ENCODE measurements at regions not wholly inside any gene's neighbourhood (a gene's known extent, or its start where the extent isn't known, plus 50 kb on each side); places are given as distances from the start of the nearest gene placed in this dataset.
"Not testable (repeated sequence)": the region's sequence is repeated elsewhere in the genome, so short reads cannot be mapped to it uniquely, and the experiment has no call there.

- intact Hi-C loops (cut with micrococcal nuclease) = no loop called here
- ChIA-PET POLR2A (no interaction called here), CTCF (no interaction called here)
- Mint-ChIP-seq H3K9me3 (peaks cover 20% of the 10 kb centered on the region), H3K4me3 (no peak overlapping the region), H3K27ac (no peak overlapping the region), H3K36me3 (no peaks in the 10 kb centered on the region), H3K27me3 (no peaks in the 10 kb centered on the region), H3K4me1 (ENCODE audit: low read depth) (no peaks in the 10 kb centered on the region)
- DNase-seq = no peak
Observed at GRCh38 chr3:144900366-144900765, 928.7 kb downstream of the DIPK2A start.

- H3K36me3 Mint-ChIP-seq; DNase-seq; H3K27ac Mint-ChIP-seq; H3K4me1 Mint-ChIP-seq (ENCODE audit: low read depth); intact Hi-C loops (cut with micrococcal nuclease); H3K4me3 Mint-ChIP-seq; POLR2A ChIA-PET; CTCF ChIA-PET; H3K27me3 Mint-ChIP-seq: not testable (repeated sequence)
- peaks cover 38% of the 10 kb centered on the region for H3K9me3 Mint-ChIP-seq
Observed at GRCh38 chr3:144907581-144907980, 936.0 kb downstream of the DIPK2A start.

- peaks cover 14% of the 10 kb centered on the region for H3K9me3 Mint-ChIP-seq
- DNase-seq = no peak
- H3K27me3 Mint-ChIP-seq = no peaks in the 10 kb centered on the region
- no peaks in the 10 kb centered on the region for H3K4me1 Mint-ChIP-seq (ENCODE audit: low read depth)
- no peak overlapping the region for H3K27ac Mint-ChIP-seq
- POLR2A ChIA-PET = no interaction called here
- CTCF ChIA-PET = no interaction called here
- no peaks in the 10 kb centered on the region for H3K36me3 Mint-ChIP-seq
- intact Hi-C loops (cut with micrococcal nuclease) = no loop called here
- H3K4me3 Mint-ChIP-seq = no peak overlapping the region
Observed at GRCh38 chr3:144912968-144913367, 941.3 kb downstream of the DIPK2A start.

GRCh38 chr3:144915202-144915601 is 943.6 kb downstream of the DIPK2A start:
- no peak overlapping the region for H3K27ac Mint-ChIP-seq
- H3K9me3 Mint-ChIP-seq = peaks cover 5% of the 10 kb centered on the region
- no peaks in the 10 kb centered on the region for H3K4me1 Mint-ChIP-seq (ENCODE audit: low read depth)
- H3K36me3 Mint-ChIP-seq = no peaks in the 10 kb centered on the region
- ChIA-PET POLR2A (no interaction called here), CTCF (no interaction called here)
- no peak for DNase-seq
- H3K27me3 Mint-ChIP-seq = no peaks in the 10 kb centered on the region
- intact Hi-C loops (cut with micrococcal nuclease) = no loop called here
- H3K4me3 Mint-ChIP-seq = no peak overlapping the region

- CTCF ChIA-PET = no interaction called here
- Mint-ChIP-seq H3K27me3 (no peaks in the 10 kb centered on the region), H3K9me3 (peaks cover 5% of the 10 kb centered on the region), H3K4me3 (no peak overlapping the region), H3K27ac (no peak overlapping the region), H3K36me3 (no peaks in the 10 kb centered on the region), H3K4me1 (ENCODE audit: low read depth) (no peaks in the 10 kb centered on the region)
- POLR2A ChIA-PET = interaction anchor here (0.6 kb wide), 1 partner anchor 572 kb away, joined by 3 read pairs; no protein-coding TSS in a partner anchor
- intact Hi-C loops (cut with micrococcal nuclease) = no loop called here
- no peak for DNase-seq
Observed at GRCh38 chr3:144921710-144922109, 950.1 kb downstream of the DIPK2A start.

GRCh38 chr3:144923046-144923775 is 951.6 kb downstream of the DIPK2A start:
- no peak for DNase-seq
- H3K4me1 Mint-ChIP-seq (ENCODE audit: low read depth) = no peaks in the 10 kb centered on the region
- intact Hi-C loops (cut with micrococcal nuclease) = no loop called here
- ChIA-PET CTCF (no interaction called here), POLR2A (no interaction called here)
- no peak overlapping the region for H3K27ac Mint-ChIP-seq
- H3K36me3 Mint-ChIP-seq = no peaks in the 10 kb centered on the region
- H3K4me3 Mint-ChIP-seq = no peak overlapping the region
- H3K9me3 Mint-ChIP-seq = peaks cover 5% of the 10 kb centered on the region
- no peaks in the 10 kb centered on the region for H3K27me3 Mint-ChIP-seq

- POLR2A ChIA-PET = no interaction called here
- DNase-seq = no peak
- Mint-ChIP-seq H3K27me3 (no peaks in the 10 kb centered on the region), H3K27ac (no peak overlapping the region), H3K36me3 (no peaks in the 10 kb centered on the region), H3K9me3 (peaks cover 11% of the 10 kb centered on the region), H3K4me3 (no peak overlapping the region), H3K4me1 (ENCODE audit: low read depth) (no peaks in the 10 kb centered on the region)
- CTCF ChIA-PET = no interaction called here
- intact Hi-C loops (cut with micrococcal nuclease) = no loop called here
Observed at GRCh38 chr3:144930431-144930830, 958.8 kb downstream of the DIPK2A start.

- no peak for DNase-seq
- H3K9me3 Mint-ChIP-seq = peaks cover 16% of the 10 kb centered on the region
- no peaks in the 10 kb centered on the region for H3K4me1 Mint-ChIP-seq (ENCODE audit: low read depth)
- H3K36me3 Mint-ChIP-seq = no peaks in the 10 kb centered on the region
- no peak overlapping the region for H3K4me3 Mint-ChIP-seq
- H3K27ac Mint-ChIP-seq = no peak overlapping the region
- ChIA-PET POLR2A (no interaction called here), CTCF (no interaction called here)
- H3K27me3 Mint-ChIP-seq = no peaks in the 10 kb centered on the region
- intact Hi-C loops (cut with micrococcal nuclease) = no loop called here
Observed at GRCh38 chr3:144931590-144931989, 960.0 kb downstream of the DIPK2A start.

- no peaks in the 10 kb centered on the region for H3K4me1 Mint-ChIP-seq (ENCODE audit: low read depth)
- intact Hi-C loops (cut with micrococcal nuclease) = no loop called here
- ChIA-PET POLR2A (no interaction called here), CTCF (no interaction called here)
- no peak for DNase-seq
- H3K9me3 Mint-ChIP-seq = peaks cover 16% of the 10 kb centered on the region
- H3K27me3 Mint-ChIP-seq = no peaks in the 10 kb centered on the region
- H3K27ac Mint-ChIP-seq = no peak overlapping the region
- no peaks in the 10 kb centered on the region for H3K36me3 Mint-ChIP-seq
- H3K4me3 Mint-ChIP-seq = no peak overlapping the region
Observed at GRCh38 chr3:144942093-144942837, 970.6 kb downstream of the DIPK2A start.

- intact Hi-C loops (cut with micrococcal nuclease) = no loop called here
- H3K27ac Mint-ChIP-seq = no peak overlapping the region
- H3K27me3 Mint-ChIP-seq = no peaks in the 10 kb centered on the region
- POLR2A ChIA-PET = no interaction called here
- H3K36me3 Mint-ChIP-seq = no peaks in the 10 kb centered on the region
- H3K4me3 Mint-ChIP-seq = no peak overlapping the region
- H3K4me1 Mint-ChIP-seq (ENCODE audit: low read depth) = no peaks in the 10 kb centered on the region
- CTCF ChIA-PET = no interaction called here
- H3K9me3 Mint-ChIP-seq = peaks cover 16% of the 10 kb centered on the region
- no peak for DNase-seq
Observed at GRCh38 chr3:144942838-144943197, 971.2 kb downstream of the DIPK2A start.

- H3K27me3 Mint-ChIP-seq = no peaks in the 10 kb centered on the region
- peaks cover 14% of the 10 kb centered on the region for H3K9me3 Mint-ChIP-seq
- CTCF ChIA-PET = no interaction called here
- no peaks in the 10 kb centered on the region for H3K36me3 Mint-ChIP-seq
- no peak for DNase-seq
- intact Hi-C loops (cut with micrococcal nuclease) = no loop called here
- no peak overlapping the region for H3K4me3 Mint-ChIP-seq
- POLR2A ChIA-PET = no interaction called here
- no peak overlapping the region for H3K27ac Mint-ChIP-seq
- H3K4me1 Mint-ChIP-seq (ENCODE audit: low read depth) = no peaks in the 10 kb centered on the region
Observed at GRCh38 chr3:144947895-144948294, 976.3 kb downstream of the DIPK2A start.

GRCh38 chr3:144948711-144949110 is 977.1 kb downstream of the DIPK2A start:
- H3K4me1 Mint-ChIP-seq (ENCODE audit: low read depth) = no peaks in the 10 kb centered on the region
- no peak for DNase-seq
- intact Hi-C loops (cut with micrococcal nuclease) = no loop called here
- POLR2A ChIA-PET = no interaction called here
- CTCF ChIA-PET = no interaction called here
- H3K27me3 Mint-ChIP-seq = no peaks in the 10 kb centered on the region
- no peak overlapping the region for H3K4me3 Mint-ChIP-seq
- no peaks in the 10 kb centered on the region for H3K36me3 Mint-ChIP-seq
- peaks cover 14% of the 10 kb centered on the region for H3K9me3 Mint-ChIP-seq
- H3K27ac Mint-ChIP-seq = no peak overlapping the region

- DNase-seq = no peak
- Mint-ChIP-seq H3K4me1 (ENCODE audit: low read depth) (no peaks in the 10 kb centered on the region), H3K27me3 (no peaks in the 10 kb centered on the region), H3K9me3 (peaks cover 2% of the 10 kb centered on the region), H3K4me3 (no peak overlapping the region), H3K36me3 (no peaks in the 10 kb centered on the region), H3K27ac (no peak overlapping the region)
- POLR2A ChIA-PET = no interaction called here
- intact Hi-C loops (cut with micrococcal nuclease) = no loop called here
- CTCF ChIA-PET = no interaction called here
Observed at GRCh38 chr3:144953959-144954358, 982.3 kb downstream of the DIPK2A start.

All from activated CD4-positive, alpha-beta memory T cell treated with anti-CD3 and anti-CD28 coated beads for 36 hours (primary cell).